DND-41 (cell line): ENCODE measurements at regions not wholly inside any gene's neighbourhood (a gene's known extent, or its start where the extent isn't known, plus 50 kb on each side); places are given as distances from the start of the nearest gene placed in this dataset.

Source experiments
- EZH2 ChIP-seq: IDR thresholded peaks from 3 replicates; pipeline ENCODE4 v1.6.1; 2012; ENCODE audit warnings: borderline replicate concordance, low read depth, mild to moderate bottlenecking, moderate library complexity, low read length, inconsistent platforms; ENCODE audit not compliant: severe bottlenecking
- TF ChIP-seq, protein P1 (sequence below): IDR thresholded peaks from 2 replicates; pipeline ENCODE4 v1.5.1; 2012; ENCODE audit warnings: borderline replicate concordance, low read length, moderate library complexity, mild to moderate bottlenecking; ENCODE audit not compliant: poor library complexity, severe bottlenecking; ENCODE audit errors: extremely low read depth

DNA sequence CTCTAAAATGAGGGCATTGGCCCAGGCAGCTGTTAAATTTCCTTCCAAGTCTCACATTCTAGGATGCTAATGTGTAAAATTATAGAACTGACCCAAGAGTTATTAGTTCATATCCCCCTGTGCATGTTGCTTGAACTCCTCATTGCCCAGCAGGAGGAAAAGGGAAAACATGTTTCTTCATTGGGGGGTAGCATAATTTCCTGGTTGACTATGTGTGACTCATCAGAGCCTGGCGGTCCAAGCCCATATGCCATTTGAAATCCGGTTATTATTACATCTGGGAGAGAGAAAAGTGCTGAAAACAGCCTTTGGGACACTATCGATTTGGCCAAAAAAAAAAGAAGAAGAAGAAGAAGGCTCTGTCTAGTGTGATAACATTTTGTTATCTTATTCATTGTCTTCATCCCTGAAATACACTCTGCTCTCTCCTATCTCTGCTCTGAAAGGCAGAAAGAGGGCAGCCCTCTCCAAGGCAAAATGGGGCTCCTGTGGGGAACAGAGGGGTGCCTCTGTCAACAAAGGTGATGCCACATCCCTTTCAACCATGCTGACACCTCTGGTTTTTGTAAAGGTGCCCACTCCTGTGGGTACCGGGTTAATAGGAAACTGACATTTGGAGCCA lies 114.2 kb downstream of the DAD1 start:
- no peak for TF ChIP-seq EZH2
- TF ChIP-seq, protein P1, sequence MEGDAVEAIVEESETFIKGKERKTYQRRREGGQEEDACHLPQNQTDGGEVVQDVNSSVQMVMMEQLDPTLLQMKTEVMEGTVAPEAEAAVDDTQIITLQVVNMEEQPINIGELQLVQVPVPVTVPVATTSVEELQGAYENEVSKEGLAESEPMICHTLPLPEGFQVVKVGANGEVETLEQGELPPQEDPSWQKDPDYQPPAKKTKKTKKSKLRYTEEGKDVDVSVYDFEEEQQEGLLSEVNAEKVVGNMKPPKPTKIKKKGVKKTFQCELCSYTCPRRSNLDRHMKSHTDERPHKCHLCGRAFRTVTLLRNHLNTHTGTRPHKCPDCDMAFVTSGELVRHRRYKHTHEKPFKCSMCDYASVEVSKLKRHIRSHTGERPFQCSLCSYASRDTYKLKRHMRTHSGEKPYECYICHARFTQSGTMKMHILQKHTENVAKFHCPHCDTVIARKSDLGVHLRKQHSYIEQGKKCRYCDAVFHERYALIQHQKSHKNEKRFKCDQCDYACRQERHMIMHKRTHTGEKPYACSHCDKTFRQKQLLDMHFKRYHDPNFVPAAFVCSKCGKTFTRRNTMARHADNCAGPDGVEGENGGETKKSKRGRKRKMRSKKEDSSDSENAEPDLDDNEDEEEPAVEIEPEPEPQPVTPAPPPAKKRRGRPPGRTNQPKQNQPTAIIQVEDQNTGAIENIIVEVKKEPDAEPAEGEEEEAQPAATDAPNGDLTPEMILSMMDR: no peak
